Muscle layer of duodenum (tissue), 2 donors: ENCODE measurements at regions not wholly inside any gene's neighbourhood (a gene's known extent, or its start where the extent isn't known, plus 50 kb on each side); places are given as distances from the start of the nearest gene placed in this dataset.
"Not testable (repeated sequence)": the region's sequence is repeated elsewhere in the genome, so short reads cannot be mapped to it uniquely, and the experiment has no call there.

Experiments
- H3K27ac ChIP-seq: one replicate; pipeline ENCODE4 v1.7.0; 2013; ENCODE audit warnings: mild to moderate bottlenecking, low read length
- H3K27me3 ChIP-seq: one replicate; pipeline ENCODE4 v1.7.0; 2013; ENCODE audit warnings: low read depth, mild to moderate bottlenecking, control low read depth, low read length
- H3K36me3 ChIP-seq, 2 donors: one replicate each; pipeline ENCODE4 v1.7.0; 2013; ENCODE audit warnings: low read length in 2 of 2, control low read depth in 1 of 2, mild to moderate bottlenecking in 1 of 2; ENCODE audit not compliant: insufficient read depth in 2 of 2, control insufficient read depth in 1 of 2
- H3K4me1 ChIP-seq, 2 donors: one replicate each; pipeline ENCODE4 v1.7.0; 2013; ENCODE audit warnings: low read length in 2 of 2, mild to moderate bottlenecking in 2 of 2, control low read depth in 1 of 2, moderate library complexity in 1 of 2; ENCODE audit not compliant: insufficient read depth in 2 of 2, control insufficient read depth in 1 of 2
- H3K4me3 ChIP-seq, 2 donors: one replicate each; pipeline ENCODE4 v1.7.0; 2013; ENCODE audit warnings: low read length in 2 of 2, low read depth in 1 of 2, mild to moderate bottlenecking in 1 of 2
- H3K9me3 ChIP-seq, 2 donors: one replicate each; pipeline ENCODE4 v1.7.0; 2013; ENCODE audit warnings: low read length in 2 of 2, control low read depth in 1 of 2, mild to moderate bottlenecking in 1 of 2; ENCODE audit not compliant: control insufficient read depth in 1 of 2
- donor health status: healthy.

GRCh38 chr10:128574581-128575210 is 448.5 kb upstream of the MKI67 start:
- Histone ChIP-seq H3K36me3 (no peaks in the 10 kb centered on the region), H3K27me3 (no peaks in the 10 kb centered on the region), H3K9me3 (no peaks in the 10 kb centered on the region), H3K27ac (no peak overlapping the region), H3K4me1 (no peaks in the 10 kb centered on the region), H3K4me3 (no peak overlapping the region)

GRCh38 chr10:128575761-128576160 is 449.5 kb upstream of the MKI67 start:
- no peaks in the 10 kb centered on the region for H3K9me3 ChIP-seq
- H3K4me1 ChIP-seq: no peaks in the 10 kb centered on the region
- H3K27me3 ChIP-seq: no peaks in the 10 kb centered on the region
- no peak overlapping the region for H3K27ac ChIP-seq
- no peaks in the 10 kb centered on the region for H3K36me3 ChIP-seq
- H3K4me3 ChIP-seq: no peak overlapping the region

- Histone ChIP-seq H3K9me3 (no peaks in the 10 kb centered on the region), H3K27me3 (no peaks in the 10 kb centered on the region), H3K27ac (no peak overlapping the region), H3K36me3 (no peaks in the 10 kb centered on the region), H3K4me3 (no peak overlapping the region), H3K4me1 (no peaks in the 10 kb centered on the region)
These were observed 450.1 kb upstream of the MKI67 start for GRCh38 chr10:128576336-128576735.

DNA sequence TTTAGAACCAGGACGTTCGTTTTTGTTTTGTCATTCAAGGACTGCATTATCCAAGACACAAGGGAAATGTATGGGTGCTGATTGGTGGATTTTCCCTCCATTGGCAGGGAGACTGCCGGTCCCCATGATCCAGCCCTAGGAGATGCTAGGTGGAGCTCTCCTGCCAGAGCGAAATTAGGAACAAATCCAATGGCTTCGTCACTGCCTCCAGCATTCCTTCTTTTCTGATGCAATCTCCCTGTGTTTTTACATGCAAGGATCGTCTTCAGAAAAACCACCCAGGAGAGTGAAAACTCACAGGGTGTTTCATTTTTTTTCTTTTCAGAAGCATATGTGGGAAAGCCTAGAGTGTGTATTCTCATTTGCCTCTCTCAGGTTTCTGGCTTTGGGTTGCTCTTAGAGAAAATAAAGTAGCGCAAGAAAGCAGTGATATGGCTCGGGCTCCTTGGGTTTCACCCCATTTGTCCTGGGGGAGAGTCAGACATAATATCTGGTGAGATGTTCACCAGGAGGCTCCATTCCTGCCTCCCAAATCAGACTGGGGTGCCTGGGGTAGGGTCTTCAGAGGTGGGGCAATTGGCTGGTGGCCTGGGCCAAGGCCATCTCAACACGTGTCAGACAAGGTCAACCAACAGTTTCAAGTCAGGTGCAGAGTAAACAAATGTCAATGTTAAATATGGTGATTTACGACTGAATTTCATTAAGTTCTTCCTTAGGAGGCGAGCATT is 450.9 kb upstream of the MKI67 start:
- Histone ChIP-seq H3K4me3 (no peak overlapping the region), H3K27ac (no peak overlapping the region), H3K9me3 (no peaks in the 10 kb centered on the region), H3K27me3 (no peaks in the 10 kb centered on the region), H3K36me3 (no peaks in the 10 kb centered on the region), H3K4me1 (no peaks in the 10 kb centered on the region)

DNA sequence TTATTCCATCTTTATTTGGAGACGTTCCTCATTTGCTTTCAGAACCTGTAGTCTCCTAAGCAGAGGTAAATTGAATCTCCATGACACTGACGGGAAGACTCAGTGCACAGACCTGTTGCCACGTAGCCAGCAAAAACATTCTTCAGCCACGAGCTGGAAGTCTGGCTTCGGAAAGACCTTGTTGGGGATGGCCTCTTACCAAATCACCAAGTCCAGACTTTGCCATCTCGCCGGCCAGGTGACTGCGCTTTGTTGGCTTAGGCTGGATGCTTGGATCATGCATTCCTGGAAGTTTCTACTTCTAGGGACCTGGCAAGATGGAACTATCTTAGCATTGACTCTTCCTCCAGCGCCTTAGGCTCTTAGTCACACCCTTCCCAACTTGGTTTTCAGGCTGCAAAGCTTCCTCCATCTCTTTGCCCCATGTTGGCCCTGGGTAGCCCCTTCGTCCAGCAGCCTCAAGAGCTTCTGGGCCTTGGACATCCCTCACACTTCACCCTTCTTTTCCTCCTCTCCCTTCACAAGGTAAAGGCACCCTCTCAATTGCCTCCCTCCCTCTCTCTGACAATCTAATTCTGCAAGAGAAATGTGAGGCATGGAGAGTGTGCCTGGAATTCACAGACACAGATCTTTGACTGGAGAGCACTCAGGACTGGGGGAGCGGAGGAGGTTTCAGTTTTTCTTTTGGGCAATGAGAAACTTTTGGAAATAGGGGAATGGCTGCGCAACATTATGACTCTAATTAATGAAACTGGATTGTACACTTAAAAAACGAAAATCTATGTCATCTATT is 451.9 kb upstream of the MKI67 start:
- Histone ChIP-seq H3K27me3 (no peaks in the 10 kb centered on the region), H3K9me3 (no peaks in the 10 kb centered on the region), H3K4me3 (no peak overlapping the region), H3K27ac (no peak overlapping the region), H3K4me1 (no peaks in the 10 kb centered on the region), H3K36me3 (no peaks in the 10 kb centered on the region)

GRCh38 chr10:128578766-128579165 is 452.5 kb upstream of the MKI67 start:
- Histone ChIP-seq H3K27ac (no peak overlapping the region), H3K4me3 (no peak overlapping the region), H3K9me3 (no peaks in the 10 kb centered on the region), H3K4me1 (no peaks in the 10 kb centered on the region), H3K36me3 (no peaks in the 10 kb centered on the region), H3K27me3 (no peaks in the 10 kb centered on the region)

GRCh38 chr10:128579280-128579865 is 453.1 kb upstream of the MKI67 start:
- no peak overlapping the region for H3K4me3 ChIP-seq
- no peaks in the 10 kb centered on the region for H3K9me3 ChIP-seq
- no peaks in the 10 kb centered on the region for H3K27me3 ChIP-seq
- H3K36me3 ChIP-seq: no peaks in the 10 kb centered on the region
- no peak overlapping the region for H3K27ac ChIP-seq
- no peaks in the 10 kb centered on the region for H3K4me1 ChIP-seq

DNA sequence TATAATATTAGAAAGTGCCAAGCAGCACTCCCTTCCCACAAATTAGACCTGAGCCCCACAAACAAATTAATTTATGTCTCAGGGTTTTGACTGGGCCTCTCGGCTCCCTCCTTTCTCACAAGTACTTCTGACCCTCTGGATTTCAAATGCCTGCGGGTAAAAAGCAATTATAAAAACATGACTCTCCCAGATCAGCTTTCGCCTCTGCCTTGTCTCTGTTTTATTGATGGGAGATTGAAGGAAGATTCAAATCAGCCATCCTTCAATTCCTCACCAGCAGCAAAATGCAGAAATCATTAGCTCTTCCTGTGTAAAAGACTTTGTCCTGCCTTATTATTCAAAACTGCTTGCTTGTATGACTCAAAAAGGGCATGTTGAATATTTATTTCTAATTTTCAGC is 453.7 kb upstream of the MKI67 start:
- no peaks in the 10 kb centered on the region for H3K36me3 ChIP-seq
- no peaks in the 10 kb centered on the region for H3K27me3 ChIP-seq
- H3K4me3 ChIP-seq: no peak overlapping the region
- H3K27ac ChIP-seq: no peak overlapping the region
- H3K9me3 ChIP-seq: no peaks in the 10 kb centered on the region
- no peaks in the 10 kb centered on the region for H3K4me1 ChIP-seq

GRCh38 chr10:128583125-128583524 is 456.9 kb upstream of the MKI67 start:
- not testable (repeated sequence) for H3K36me3 ChIP-seq, H3K4me3 ChIP-seq, H3K9me3 ChIP-seq, H3K27me3 ChIP-seq, H3K27ac ChIP-seq, H3K4me1 ChIP-seq

- not testable (repeated sequence) for H3K27me3 ChIP-seq, H3K4me1 ChIP-seq, H3K36me3 ChIP-seq, H3K27ac ChIP-seq, H3K9me3 ChIP-seq, H3K4me3 ChIP-seq
These were observed 460.4 kb upstream of the MKI67 start for GRCh38 chr10:128586599-128586998.

DNA sequence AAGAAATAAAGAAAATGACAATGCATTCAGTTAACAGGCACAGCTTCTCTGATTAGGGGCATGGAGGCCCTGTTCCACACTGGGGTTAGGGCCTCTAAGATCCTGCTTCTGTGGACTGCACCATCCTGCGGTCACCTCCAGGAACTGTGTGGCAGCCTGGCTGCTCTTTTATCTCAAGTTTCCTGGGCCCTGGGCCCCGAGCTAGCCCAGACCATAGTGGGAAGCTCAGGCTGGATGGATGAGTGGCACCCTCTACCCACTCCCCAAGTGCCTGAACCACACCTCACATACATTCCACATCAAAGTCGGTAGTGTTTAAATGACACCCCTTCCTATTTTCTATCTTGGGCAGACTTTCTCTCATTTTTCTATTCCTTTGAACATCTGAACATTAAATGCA is 461.5 kb upstream of the MKI67 start:
- no peaks in the 10 kb centered on the region for H3K9me3 ChIP-seq
- H3K27ac ChIP-seq: no peak overlapping the region
- no peaks in the 10 kb centered on the region for H3K36me3 ChIP-seq
- H3K4me1 ChIP-seq: no peaks in the 10 kb centered on the region
- H3K27me3 ChIP-seq: no peaks in the 10 kb centered on the region
- H3K4me3 ChIP-seq: no peak overlapping the region
